Posterior vena cava (tissue), 2 donors: ENCODE measurements at regions not wholly inside any gene's neighbourhood (a gene's known extent, or its start where the extent isn't known, plus 50 kb on each side); places are given as distances from the start of the nearest gene placed in this dataset.

Experiments
- DNase-seq: peaks from one replicate; pipeline ENCODE4 v3.0.0-alpha.2; 2020; ENCODE audit warnings: low spot score
- intact Hi-C, 2 donors: fragments of 100-400 bp; cut with DNase I; formaldehyde crosslinking; loops; one replicate each; pipeline versions ENCODE4 v1.14.1 to v1.14.2; 2022 to 2023
- donor health status: DM: yes; HTN: yes; CAD: no.
- donor health status: DM: yes; HTN: yes; CAD: no.

DNA sequence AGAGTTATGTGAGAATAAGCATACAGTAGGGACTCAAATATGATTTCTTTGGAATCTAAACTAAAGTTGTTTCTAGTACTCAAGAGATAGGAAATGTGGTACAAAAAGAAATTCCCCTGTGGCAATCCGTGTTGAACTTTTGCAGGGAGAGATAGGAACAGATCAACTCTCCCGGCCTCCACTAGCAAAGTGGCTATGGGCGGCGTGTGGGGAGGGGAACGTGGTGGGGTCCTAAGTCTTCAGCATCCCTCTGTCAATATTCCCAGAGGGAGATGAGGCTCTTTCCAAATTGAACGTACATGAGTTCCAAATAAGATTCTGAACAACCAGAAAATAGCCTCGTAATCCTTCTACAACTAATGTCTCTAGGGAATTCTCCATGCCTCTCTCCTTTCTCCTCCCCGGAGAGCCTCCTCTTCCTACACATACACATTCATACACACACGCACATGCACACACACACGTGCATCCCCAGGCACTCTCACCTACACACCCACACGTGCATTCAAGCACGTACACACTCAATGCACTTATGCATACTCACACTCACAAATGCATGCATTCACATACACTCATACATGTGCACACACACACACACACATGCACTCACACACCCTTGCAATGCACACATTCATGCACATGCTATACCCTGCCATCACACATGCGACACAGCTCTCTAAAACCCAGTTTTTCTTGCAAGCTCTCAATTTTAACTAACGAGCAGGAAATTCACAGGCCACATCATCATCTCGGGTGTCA is 244.8 kb downstream of the MAF start:
- intact Hi-C loops, result no loop called here
- no peak for DNase-seq

DNA sequence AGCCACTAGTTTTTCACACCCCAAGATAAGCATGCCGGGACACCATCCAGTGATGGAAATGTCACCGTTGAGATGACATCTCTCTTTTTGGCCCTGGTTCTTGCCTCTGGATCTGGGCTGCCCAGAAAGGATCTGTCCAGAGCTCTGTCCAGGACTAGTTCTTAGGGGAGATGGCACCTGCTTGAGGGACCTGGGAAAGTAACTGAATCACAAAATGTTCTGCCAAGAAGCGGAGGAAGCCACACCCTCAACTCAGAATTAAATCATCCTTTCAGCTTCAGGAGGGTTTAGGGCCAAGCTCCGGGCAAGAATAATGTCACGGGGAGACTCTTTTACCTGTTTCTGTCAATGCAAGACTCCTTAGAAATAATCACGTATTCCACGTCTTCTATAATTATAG is 248.6 kb downstream of the MAF start:
- no peak for DNase-seq
- intact Hi-C loops, result no loop called here

DNA sequence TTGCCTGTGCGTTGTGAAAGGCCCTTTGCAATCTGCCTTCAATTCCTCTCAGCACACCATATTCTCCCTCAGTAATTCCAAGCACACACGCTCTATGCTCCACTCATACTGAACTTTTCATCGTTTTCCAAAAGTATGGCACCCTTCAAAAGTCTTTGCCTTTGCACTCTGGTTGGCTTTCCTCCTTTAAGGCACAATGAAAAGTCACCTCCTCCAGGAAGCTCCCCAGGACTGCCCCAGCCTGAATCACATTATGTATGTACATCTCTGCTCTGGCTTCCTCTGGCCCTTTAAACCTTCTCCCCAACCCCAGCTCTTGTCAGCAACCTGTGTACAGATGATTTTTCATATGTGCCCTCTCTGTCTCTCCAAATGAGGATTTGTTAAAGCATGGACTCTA is 250.7 kb downstream of the MAF start:
- no peak for DNase-seq
- intact Hi-C loops, result no loop called here

DNA sequence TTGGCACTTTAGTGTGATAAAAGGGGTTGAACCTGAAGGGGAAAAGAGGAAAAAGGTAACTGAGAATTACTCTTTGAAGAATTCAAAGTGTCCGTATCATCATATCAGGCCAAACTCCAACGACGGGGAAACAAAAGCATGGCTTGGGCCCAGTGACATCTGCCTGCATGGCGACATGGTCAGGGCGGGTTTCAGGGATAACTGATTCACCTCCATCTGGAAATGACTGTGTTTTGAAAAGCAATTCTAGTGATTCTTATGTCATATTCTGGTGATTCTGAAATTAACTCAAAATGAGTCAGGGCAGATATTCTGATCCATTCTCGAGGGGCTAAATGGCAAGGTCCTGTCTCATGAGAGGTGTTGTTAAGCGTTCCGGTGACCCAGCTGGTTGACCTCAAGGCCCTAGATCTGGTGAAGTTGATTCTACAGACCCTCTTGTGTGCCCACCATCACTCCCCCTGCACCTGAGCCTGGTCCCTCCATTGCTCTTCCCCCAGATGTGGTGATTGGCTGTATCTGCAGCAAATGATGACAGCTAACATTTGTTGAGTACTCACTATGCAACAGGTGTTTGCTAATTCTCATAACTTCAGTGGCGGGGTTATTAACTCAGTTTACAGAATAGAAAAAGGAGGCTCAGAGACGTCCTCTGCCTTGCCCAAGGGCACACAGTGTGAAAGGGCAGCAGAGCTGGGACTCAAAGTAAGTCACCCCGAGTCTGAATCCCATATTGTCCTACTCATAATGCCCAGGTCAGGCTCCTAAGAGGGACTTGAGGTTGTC is 251.8 kb downstream of the MAF start:
- intact Hi-C loops, result no loop called here
- no peak for DNase-seq

DNA sequence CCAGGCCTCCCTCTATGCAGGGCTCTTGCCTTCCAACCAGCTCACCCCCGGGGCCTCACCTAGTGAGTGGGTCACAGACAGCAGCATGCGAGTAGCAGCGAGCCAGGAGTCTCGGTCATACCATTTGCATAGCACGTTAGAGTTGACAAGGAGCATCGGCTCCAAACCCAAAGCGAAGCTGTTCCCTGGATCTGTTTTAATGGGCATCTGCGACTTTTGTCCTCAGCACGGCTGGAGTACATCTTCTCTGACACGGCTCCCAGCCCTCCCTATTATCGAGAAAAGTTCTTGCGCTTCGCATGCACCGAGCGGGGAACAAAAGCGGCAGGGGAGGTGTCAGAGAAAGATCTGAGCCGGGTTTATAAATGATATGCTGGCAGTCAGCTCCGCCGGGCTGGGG is 253.3 kb downstream of the MAF start:
- no peak for DNase-seq
- intact Hi-C loops, result no loop called here

DNA sequence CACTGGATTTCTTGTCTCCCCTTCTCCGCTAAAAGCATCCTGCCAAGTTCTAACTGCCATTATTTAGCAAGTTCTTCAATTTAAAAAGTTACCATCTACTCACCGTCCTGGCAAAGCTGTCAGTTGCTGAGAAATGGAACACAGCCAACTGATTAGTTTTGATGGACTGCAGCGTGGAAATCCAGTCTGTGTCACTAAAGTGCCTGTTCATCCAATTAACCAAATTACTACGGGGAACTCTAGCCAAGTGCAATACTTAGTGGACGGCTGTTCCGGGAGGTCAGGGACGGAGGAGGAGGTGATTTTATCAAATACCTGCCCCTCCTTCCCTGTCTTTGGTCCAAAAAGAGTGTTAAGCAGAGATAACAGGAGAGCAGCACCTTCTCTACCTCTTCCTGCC is 260.7 kb downstream of the MAF start:
- intact Hi-C loops, result no loop called here
- DNase-seq, result no peak

DNA sequence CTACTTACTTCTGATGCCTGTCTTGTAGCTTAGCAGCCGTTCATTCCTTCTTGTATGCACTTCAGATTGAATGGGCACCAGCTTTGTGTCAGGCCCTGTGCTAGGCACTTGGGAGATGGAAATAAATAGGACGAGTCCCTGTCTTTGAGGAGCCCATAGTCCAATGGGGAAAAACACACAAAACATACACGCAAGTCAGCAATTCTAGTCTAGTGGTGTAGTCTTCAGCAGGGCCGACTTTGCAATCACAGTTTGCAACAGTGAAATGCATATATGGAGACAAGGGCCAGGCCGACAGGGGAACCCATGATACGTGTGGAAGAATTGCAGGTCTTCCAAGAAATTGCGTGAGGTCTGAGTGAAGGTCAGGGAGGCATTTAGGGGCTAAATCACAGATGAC is 262.6 kb downstream of the MAF start:
- DNase-seq, result no peak
- intact Hi-C loops, result no loop called here

DNA sequence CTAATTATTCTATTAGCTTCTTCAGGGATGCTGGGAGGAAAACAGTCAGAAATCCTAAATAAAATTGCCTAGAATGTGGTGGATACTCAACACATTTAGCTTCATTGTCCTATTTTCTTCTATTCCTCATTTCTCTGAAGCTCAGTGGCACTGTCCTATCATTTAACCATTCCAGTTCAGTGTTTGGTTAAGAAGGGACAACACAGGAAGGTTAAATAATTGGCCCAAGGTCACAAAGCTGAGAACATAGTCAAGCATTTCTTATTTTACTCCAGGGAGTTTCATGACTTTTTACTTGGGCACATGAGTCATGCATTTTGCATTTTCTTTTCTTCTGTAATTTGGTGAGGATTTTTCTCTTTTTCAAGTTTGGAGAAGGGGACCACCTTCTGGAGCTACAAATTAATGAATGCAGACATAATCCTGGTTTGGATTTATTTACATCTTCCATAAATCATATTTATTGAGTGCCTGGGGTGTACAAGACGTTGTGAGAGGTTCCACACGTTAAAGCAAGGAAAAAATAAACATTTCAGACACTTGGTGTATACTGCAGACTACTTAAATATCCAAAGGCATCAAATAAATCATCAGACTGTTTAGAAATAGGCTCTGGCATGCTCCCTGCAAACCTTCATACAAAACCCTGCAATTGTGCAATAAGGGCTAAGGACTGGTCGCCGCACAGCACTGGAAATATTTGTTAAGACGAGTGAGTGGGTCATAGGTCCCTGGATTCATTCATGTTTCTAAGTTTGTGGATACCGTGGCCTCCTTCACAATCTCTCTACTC is 263.9 kb downstream of the MAF start:
- intact Hi-C loops, result no loop called here
- no peak for DNase-seq

DNA sequence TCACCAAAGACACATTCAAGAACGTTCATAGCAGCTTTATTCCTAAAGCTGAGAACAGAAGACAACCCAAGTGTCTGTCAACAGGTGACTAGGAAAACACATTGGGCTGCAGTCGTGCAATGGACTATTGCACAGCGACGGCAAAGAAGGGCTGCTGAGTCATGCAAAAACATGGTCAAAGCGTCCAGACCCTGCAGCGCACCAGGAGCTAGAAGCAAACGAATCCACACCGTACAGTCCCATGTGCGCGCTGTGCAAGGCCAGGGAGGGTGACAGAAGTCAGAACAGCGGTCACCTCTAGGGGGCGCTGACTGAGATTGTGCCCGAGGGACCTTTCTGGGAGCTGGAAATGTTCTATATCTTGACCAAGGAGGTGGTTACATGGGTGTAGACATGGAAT is 266.4 kb downstream of the MAF start:
- intact Hi-C loops, result no loop called here
- no peak for DNase-seq

DNA sequence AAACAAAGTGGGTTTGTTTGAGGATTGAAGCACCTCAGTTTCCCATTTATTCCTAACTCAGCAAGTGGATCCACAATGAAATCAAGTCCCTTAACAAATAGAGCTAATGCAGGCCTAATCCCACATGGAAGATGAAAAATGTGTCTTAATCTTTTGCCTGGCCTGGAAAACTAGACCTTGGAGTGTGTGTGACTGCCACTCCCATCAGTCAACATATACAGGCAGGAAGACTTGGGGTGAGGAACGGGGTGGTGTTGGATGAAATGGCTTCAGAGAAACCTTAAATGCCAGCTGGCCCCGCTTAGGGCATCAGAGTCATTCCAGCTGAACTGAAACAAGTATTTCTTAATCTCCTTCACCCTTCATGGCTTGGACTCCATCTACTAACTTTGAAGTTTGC is 269.5 kb downstream of the MAF start:
- intact Hi-C loops, result no loop called here
- no peak for DNase-seq

DNA sequence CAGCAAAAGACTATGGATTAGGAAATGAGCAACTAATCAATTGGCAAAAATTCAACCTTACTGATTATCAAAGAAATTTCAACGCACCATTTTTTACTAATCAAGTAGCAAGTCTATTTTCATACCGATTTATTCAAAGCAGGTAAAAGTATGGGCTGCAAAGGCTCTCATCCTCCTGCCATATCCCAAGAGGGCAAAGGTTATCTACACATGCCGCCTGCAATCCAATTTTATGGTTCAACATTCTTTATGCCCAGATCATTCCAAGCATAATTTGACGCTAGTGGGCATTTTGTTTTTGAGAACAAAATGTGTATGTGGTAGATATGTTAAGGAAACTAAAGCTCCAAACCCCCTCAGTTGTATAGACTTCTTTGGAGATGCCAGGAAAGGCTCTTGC is 270.6 kb downstream of the MAF start:
- intact Hi-C loops, result no loop called here
- DNase-seq, result no peak

DNA sequence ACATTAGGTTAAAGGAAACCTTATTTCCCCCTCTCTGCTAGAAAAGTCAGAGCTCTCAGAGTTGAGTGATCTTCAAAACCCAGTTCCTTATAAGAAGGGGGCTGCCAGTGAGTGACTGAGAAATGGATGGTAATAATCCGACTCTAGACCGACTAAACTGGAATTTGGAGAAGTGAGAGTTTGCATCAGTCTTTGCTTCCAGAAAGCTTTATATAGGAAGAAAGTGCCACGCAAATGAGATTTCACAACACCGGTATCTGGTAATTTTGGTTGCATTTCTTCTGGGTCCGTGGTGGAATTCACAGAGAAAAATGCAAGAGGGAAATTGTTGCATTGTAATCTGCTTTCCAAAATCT is 271.4 kb downstream of the MAF start:
- intact Hi-C loops, result no loop called here
- DNase-seq, result no peak

DNA sequence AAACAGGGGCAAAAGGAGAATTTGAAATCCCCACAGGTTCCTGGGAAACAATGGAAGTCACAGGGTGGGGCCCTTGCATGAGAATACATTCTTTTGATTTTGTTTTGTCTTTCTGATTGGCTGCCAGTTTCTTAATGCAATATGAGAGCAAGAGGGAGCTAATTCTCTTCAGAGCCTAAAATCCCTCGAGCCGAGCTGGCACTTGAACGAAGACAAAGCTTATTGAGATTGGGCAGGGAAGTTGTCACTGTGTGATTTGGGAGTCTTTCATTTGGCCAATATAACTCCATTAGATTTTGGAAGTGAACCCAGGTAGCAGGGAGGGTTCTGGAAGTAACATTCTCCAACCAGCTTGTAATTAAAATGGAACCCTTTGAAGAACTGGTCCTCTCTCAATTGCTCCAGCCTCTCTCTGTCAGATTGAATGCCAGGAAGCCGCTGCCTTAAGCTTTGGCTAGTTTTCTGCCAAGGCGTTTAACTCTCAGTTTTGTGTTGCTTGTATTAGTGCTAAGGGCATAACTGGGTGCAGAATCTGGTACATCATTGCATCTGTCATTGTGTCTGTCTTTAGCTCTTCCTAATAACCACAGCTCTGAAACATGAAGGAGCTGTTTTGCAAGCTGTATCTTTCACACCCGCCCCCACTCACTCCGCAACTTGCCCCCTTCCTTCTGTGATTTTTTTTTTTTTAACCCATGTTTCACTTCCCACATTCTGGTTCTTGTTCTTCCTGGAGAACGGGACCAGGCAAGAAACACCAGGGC is 272.0 kb downstream of the MAF start:
- no peak for DNase-seq

DNA sequence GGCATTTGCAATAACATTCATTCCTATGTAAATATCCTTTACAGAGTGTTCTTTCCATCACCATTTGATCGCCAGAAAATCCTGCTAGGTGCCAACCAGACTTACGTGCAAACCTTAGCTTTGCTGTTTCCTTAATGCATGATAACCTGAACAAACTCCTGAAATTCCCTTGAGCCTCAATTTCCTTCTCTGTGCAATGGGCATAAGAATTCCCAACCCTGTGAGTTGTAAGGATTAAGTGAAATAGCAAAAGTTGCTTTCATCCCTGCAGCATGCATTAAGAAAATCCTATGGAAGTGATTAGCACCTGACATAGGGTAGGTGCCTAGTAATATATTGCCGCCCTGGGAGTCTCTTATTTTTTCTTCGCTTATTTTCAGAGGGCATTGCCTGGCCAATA is 272.7 kb downstream of the MAF start:
- no peak for DNase-seq
- intact Hi-C loops, result no loop called here

More for the DNA sequence above, 272.0 kb downstream of the MAF start:
- intact Hi-C loops, result no loop called here

DNA sequence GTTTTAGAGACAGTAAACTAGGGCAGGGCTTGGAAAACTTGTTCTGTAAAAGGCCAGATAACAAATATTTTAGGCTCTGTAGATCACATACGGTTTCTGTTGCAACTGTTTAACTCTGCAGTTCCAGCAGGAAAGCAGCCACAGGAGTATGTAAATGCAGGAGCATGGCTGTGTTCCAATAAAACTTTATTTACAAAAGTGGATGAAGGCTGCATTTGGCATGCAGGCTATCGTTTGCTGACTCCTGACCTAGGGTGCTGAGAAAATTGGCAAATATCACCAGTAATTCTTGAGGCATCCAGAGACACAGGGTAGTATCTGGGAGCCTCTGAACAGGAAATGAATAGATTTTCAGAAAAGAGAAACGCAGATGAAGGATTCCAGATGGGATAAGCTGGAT is 274.0 kb downstream of the MAF start:
- DNase-seq, result no peak
- intact Hi-C loops, result no loop called here

DNA sequence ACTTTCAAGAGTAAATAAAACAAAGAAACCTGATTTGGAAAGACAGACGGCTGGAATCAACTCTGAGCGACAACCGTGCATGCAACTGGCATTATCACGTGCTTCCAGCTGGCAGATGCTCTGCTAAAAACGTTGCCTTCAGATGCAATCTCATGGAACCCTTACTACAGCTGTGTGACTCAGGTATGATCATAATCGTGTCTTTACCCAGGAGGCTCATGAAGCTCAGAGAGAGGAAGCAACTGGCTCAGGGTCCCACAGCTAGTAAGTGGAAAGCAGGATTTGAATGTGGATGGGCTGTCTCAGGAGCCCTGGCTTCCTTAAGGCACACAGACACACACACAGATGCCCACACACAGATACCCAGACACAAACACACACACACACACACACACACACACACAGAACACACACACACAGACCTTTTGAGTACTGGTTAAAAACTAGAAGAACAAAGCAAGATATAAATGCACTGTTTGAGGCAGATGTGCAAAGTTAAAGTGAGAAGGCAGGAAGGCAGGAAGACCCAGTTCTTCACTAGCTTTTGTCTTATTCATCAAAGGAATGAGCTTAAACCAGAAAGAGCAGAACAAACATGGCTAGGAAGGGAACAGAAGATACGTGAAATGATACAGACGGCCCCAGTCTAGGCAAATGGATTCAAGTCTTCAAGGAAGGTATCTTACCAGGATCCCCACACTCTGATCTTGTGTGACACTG is 275.2 kb downstream of the MAF start:
- DNase-seq, result no peak
- intact Hi-C loops, result no loop called here

DNA sequence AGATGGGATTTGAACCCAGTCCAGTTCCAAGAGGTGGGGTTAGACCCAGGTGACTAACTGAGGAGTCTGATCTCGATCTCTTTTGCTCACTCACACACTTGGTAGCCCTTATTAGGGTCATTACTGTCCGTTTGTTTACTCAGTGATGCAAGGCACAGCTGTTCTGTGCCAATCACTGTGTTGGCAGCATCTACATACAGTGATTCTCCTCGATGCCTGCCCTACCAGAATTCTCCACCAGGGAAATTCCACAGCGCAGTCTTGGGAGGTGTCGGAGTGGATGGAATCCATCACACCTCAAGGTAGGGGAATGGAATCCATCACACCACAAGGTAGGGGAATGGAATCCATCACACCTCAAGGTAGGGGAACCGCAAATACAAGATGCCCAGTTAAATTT is 279.6 kb downstream of the MAF start:
- intact Hi-C loops, result no loop called here
- DNase-seq, result no peak

DNA sequence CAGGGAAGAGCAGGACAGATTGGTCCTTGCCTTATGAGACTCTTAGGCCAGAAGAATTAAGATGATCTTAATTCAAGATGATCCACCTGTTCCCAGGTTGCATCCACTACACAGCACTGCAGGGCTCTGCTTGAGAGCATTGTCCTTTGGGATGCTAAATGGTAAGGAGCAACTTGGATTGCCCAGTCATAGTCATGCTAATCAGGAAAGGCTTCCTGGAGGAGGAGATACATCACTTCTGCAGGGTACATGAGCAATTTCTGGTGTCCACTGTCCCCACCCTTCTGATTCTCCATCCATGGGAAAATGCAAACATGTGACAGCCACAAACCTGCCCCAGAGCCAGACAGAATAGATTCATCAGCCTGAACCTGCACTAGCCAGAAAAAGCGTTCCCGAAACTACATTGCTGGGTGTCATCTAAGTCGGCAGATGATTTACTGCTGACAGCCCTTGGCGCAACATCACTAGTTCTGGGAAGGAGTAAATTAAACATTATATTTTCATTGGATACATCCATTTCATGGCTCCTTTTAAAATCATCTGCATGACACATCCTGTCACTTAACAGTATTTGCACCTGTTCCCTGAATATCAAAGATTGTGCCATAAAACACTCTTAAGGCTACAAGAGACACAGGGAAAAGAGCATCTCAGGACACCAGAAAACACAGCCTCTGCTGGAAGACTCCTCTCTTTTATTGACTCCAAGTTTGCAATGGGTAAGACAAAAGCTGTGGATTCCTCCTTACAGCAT is 282.2 kb downstream of the MAF start:
- no peak for DNase-seq
- intact Hi-C loops, result no loop called here
